NCI-H1092 (cell line): ENCODE measurements at regions not wholly inside any gene's neighbourhood (a gene's known extent, or its start where the extent isn't known, plus 50 kb on each side); places are given as distances from the start of the nearest gene placed in this dataset.

Source experiments
- DNase-seq: peaks from one replicate; lab custom pipeline; 2025; lab: John Stamatoyannopoulos, UW

DNA sequence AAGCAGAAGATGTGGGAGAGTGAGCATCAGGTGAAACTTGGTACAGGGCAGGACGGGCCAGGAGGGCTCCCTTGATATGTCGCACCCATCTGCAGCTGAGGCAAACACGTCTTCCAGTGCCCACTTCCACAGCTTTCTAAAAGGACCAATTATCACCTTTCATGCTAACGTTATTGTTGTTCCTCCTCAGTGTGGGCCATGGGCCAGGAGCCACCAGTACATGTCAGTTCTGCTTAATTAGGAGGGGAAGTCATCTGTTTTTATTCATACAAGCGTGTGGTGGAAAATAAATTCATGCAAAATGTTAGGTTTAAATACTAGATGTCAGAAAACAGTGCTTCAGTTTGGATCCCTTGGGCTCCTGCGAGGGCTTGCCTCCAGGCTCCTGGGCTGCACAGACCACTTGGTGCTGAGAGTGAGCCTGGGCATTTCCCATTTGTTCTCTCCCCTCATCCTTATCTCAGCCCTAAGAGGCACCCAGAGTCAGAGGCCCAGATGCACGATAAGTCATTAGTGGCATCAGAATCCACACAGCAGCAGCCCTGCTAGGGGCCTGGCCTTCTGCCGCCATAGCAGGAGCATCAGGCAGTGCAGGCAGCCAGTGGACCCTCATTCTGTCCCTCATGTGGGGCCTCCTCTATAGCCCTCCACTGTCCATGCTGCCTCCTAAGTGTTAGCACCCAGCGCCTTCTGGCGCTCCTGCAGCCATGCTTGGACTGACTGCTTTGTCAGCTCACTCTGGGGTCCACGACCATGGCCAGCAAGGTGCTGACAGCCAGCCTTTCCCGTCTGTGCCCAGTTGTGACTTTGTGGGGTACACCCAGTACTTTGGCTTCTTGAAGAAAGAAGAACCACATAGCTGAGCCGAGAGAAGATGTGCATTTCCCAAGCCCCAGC lies 539.8 kb upstream of the RAB6C start:
- DNase-seq, result no peak

DNA sequence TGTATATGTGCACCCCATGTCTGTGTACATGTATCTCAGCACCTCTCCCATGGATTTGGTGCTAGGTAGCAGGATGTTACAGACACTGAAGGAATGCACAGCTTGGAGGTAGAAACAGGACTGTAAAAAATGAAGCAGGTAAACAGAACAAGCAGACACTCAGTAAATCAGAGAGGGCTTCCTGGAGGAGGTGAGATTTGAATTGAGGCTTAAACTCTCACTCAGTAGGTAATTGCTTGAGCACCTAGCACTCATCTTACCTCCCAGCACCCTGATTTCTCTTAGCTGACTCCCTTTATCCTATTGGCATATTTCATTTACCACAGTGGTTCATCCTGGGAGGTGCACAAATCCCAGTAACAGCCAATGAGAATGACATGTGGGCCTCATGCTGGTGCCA lies 537.9 kb upstream of the RAB6C start:
- no peak for DNase-seq

DNA sequence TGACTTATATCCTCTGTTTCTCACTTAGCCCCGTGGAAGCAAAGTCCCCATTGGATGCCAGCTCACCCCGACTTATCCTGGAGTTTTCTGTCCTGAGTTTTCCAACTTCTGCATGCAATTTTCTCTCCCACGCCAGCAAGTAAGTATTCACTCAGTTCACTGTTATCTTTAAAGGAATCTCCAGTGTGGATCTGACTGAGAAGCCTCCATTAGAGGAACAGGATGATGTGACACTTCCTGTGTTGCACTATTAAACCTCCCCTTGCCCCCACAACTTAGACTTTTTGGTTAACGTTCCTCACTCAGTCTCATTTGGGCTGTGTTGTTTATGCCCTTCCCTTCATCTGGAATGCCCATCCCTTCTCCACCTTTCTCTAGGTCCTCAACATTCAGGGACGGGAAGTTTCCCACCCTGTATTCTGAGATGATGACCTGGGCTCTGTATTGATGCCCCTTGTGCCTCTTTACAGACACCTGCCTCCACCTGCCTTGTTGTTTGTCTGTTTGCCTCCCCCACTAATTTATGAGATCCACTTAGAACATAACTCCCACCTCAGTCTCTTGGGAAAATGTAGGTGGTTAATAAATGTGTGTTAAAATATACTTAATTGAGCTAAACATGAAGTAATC lies 536.1 kb upstream of the RAB6C start:
- no peak for DNase-seq

DNA sequence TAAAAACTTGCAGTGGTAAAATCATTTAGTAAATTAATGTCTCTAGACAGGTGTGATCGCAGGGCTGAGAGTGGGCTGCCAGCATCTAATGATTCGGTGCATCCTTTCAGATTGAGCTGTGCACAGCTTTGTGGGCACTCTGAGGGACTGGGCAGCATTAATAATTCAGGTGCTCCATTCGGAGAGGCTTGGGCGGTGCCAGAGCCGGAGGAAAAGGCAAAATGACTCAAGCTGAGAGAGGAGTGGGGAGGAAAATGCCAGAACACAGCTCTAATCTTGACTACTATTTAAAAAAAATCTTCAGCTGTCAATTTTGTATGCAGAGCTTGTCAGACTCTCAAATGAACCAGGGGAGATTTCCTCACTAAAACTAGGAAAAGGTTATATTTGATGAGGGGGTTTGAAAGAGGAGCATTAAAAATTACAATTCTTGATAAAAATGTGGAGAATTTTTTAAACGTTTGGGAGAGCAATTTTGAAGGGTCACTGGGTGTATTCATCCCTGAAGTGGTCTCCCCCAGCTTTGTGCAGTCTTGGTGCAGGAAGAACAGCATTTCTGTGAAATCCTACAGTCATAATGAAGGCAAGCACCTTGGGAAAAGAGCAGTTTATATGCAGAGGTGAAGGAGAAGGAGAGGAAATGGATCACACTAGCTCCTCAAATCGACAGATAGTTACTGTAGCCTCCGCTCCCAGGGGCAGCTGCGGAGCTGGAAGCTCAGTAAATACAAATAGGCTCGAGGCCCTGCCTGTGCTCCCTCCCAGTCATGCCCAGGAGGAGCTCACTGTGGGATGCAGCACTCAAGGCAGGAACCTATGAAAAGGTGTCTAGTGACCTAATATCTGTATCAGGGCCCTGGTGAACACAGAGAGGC lies 535.4 kb upstream of the RAB6C start:
- DNase-seq, result no peak

DNA sequence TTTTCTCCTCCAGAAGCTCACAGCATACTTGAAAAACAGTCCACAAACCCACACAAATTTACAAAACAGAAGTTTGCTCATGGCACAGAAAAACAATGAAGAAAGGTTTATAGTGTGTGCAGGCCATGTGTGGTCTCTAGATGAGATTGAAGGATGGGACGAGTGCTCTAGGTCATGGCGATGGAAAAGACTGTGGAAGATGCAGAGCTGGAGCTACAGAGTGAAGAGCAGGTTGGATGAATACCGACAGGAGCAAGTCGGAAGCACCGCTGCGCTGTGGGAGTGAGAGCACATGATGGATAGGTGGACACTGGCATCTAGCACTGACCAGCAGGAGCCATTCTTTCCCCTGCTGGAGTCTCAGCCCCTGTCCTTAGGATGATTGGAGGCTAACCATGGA lies 534.7 kb upstream of the RAB6C start:
- DNase-seq, result no peak

DNA sequence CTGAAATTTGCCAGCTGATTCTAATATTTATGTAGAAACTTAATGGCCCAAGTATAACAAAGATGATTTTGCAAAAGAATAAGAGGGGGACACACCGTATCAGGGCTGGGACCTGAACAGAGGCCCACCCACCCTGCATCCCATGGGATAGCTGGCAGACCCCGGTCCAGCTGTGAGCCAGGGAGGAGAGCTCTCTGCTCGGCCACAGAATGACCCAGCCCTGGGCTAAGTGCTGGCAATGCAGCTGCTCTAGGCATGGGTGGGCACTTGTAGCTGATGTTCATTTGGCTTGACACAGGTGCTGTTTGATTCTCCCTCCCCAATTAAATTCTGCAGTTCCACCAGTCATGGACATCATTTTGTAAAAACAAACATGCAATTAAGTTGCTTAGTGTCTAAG lies 522.8 kb upstream of the RAB6C start:
- no peak for DNase-seq

DNA sequence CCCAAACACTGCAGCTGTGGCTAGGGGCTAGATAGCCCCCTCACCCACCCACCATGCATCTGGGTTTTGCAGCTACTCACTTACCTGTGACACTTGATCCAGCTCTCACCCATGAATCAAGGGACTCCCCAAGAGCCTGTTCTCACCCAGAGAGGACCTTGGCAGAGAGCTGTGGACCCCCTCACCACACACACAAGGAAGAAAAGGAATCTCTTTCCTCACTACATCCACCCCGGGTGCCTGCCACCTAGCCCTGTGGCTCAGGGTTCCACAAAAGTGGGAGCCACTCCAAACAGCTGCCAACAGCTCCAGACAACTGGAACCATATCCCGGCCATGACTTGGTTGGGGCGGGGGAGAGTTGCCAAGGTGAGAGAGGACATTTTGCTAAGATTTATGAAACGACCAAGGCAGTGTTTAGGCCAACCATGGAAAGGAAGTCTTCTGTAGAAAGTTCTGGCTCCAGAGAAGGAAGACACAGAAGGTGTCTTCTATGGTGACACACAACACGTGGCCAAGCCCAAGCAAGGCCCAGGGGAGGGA lies 522.1 kb upstream of the RAB6C start:
- no peak for DNase-seq

DNA sequence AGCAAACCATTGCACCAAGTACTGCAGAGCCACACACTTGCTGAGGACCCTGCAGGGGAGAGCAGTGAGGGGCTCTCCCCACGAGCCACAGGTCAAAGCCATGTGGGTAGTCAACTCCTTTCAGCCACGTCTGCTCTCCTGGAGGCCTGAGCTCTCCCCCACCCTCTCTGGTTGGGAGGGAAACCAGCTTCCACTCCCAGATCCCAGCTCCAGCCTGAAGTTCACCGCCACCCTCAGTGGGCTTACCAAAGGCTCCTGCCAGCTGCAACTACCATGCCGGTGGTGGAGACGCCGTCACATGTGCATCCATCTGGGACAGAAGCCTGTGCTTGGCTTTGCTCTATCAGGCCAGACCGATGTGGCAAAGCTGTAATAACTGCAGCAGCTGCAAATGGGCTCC lies 521.5 kb upstream of the RAB6C start:
- no peak for DNase-seq

DNA sequence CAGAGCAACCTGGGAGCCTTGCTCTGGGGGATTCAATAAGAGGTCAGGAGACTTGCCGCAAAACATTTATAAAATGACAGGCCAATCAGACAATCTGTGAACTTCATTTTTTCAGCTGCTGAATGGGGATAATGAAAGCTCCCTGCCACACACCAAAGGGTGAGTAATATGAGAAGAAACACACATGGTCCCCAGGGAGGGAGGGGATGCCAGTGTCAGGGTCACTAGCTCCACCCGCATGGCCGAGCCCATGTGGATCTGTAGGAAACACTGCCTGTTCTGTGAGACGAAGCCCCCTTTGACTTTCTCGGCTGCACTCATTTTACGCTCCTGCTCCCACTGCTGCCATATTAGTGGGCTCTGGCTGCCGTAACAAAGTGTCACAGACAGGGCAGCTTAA lies 521.0 kb upstream of the RAB6C start:
- DNase-seq, result no peak

DNA sequence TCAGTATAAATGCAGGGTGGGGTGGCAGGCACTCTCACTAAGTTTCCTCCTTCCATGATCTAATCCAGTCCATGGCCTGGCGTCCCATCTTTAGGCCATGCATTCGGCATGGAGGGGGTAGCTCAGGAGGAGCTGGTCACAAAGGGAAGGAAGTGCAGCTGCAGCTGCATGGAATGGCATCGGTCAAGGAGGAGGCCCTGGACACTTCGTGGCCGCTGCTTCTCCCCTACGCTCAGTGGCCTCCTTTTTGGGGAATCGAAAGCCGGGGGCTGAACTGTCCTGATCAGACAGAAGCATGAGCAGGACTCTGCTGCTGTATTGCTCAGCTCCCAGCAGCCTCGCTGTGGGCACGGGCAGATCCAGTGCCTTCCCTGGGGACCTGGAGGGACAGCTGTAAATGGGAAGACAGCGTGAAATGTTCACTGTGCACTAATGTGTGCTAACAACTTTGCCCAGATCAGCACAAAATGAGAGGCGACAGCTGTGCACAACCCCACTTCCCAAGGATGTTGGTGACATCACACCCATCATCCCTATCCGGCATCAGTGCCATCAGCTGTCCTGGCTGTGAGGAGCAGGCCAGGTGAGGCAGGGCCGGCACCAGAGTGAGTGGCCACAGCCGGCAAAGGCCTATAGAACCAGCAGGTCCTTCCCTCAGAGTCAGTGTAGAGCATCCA lies 520.1 kb upstream of the RAB6C start:
- DNase-seq, result no peak

DNA sequence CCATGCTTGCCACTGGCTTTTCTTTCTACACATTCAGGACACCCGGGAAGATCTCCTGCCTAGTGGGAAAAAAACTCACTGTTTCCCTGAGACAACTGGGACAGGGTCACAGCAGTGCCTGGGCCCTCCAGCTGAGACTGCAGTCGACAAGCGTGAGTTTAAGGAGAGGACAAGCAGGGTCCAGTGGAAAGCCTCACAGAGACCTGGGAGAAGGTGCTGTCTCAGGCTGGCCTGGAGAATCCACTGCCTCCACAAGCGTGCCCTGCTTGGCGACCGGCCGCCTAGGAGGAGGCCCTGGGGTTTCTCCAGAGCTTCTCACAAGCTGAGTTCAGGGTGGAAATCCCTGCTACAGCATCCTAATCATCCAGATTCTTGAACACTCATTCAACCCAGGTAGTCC lies 519.6 kb upstream of the RAB6C start:
- no peak for DNase-seq

DNA sequence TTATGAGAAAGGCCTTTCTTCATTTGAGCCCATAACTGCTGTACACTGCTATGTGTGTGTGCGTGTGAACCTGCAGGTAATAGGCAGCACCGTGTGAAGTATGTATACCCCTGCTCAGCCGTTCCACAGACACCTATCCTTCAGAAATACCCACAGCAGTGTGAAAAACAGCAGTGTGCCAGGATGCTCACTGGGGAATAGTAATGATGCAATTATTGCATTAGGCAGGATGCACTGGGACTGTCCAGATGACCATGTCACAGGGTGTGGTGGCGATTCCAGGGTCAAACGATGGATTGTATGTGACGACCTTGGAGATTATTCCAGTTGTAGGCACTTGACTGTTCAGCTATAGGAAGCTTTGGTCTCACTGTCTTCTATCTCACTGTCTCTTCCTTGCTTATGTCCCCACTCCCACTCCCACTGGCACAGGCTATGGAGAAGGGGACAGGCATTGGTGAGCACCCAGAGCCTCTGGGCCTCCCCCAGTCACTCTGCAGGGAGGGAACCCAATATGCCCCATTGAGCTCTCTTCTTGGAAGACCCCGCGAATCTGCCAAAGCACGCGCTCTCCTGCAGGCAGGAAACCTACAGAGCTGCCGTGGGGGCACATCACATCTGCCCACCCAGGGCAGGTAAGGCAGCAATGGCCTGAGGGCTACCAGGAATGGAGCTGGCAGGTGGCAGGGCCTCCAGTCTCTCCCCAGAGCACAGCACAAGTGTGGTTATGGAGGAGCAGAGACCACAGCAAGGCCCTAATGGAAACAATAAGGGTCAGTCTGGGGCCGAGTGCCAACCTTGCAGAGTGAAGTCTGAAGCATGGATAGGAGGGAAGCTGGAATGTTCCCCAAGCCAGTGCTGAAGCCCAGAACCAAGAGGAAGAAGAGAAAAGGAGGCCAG lies 518.9 kb upstream of the RAB6C start:
- no peak for DNase-seq

DNA sequence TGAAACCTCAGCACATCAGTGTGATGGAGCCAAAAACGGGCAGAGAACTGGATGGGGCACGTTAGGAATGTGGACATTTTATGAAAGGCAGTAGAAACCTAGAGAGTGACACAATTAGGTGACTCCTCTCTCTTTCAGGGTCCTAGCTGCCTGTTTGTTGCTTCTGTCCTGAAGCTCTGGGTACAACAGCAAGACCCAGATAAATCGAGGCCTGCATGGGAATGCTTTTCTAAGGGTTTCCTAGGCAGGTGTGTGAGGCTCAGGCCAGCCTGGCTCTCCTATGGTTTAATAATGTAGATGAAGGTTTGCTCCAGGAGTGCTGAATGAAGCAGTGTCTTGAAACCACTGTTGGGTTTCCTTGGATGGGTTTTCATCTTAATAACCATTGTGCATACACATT lies 517.1 kb upstream of the RAB6C start:
- no peak for DNase-seq

DNA sequence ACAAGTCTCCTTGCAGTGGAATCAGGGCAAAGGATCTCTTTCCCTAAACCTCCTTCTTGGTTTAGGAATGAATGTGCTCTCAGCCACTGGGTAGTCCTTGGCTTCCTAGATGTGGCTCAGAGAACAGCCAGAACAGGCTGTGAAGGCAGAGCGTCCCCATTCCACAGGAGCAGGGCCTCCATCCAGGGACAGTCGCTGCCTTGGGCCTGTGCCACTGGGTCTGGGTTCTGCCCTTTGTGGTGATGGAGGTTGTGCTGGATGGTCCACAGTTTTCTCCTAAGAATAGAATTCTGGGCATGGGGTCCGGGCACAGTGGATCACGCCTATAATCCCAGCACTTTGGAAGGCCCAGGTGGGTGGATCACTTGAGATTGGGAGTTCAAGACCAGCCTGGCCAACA lies 516.5 kb upstream of the RAB6C start:
- no peak for DNase-seq

DNA sequence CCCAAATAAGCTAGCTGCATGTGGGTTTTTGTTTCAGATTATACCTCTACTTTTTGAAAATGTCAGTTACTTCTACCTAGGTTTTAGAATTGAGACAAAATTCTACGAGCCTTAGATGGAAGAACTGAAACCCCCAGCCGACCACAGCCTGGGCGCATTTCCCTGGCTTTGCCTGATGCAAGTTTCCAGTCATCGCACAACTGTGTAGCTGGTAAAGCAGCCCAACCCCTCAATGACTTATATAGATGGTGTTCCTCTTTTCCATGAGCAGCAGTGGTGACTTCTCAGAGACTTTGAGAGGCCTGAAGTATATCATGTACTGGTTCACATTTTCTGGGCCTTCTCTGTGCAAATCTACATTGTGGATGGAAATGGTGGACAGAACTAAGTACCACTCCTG lies 515.4 kb upstream of the RAB6C start:
- DNase-seq, result no peak

DNA sequence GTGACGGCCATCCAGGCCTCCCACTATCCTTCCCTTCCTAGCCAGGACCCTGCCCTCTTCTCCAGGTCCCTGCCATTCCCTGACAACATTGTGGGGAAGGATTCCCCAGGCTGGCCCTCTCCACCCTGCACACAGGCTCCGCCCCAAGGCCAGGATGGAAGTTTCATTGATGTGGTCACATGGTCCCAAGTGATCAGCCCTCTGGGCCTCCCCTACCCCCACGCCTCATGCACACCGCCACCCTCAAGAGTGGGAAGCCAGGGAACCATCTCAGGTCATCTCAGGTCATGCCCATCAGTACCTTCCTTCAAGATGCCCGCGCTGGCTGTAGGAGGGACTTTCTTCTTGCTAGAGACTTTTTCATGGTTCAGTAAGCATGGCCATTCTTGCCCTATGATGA lies 514.8 kb upstream of the RAB6C start:
- DNase-seq, result no peak

DNA sequence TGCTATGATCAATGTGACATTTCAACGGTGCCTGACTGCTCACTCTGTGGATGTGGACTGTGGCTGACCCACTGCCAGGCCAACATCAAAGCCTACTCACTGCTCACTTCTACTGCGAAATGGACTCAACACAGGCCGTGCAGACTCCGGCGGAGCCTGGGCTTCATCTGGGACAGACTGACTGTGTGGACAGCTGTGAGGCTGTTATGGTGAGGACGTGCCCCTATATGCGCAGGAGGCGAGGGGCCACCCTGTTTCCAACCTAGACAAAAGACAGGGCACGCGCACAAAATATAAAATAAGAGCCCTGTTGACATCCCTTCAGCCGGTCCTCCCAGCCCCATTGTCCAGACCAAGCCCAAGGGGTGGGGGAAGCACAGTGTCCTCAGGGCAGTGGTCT lies 514.4 kb upstream of the RAB6C start:
- DNase-seq, result no peak

DNA sequence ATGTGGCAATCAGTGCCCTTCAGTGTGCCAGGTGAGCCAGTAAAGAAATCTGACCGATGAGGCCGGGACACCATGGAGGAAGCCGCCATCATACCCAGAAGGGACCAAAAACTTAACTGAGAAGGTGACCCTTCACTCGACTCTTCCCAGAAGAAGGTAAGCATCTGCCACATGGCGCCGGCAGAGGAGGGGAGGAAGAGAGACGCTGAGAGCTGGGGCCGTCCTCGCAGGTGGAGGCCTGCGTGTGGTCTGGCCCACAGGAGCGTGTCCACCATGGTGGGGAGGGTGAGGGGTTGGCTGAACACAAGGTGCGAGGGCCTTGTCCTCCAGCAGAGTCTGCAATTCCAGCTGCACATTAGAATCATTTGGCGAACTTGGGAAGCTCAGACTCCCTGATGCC lies 513.1 kb upstream of the RAB6C start:
- no peak for DNase-seq

DNA sequence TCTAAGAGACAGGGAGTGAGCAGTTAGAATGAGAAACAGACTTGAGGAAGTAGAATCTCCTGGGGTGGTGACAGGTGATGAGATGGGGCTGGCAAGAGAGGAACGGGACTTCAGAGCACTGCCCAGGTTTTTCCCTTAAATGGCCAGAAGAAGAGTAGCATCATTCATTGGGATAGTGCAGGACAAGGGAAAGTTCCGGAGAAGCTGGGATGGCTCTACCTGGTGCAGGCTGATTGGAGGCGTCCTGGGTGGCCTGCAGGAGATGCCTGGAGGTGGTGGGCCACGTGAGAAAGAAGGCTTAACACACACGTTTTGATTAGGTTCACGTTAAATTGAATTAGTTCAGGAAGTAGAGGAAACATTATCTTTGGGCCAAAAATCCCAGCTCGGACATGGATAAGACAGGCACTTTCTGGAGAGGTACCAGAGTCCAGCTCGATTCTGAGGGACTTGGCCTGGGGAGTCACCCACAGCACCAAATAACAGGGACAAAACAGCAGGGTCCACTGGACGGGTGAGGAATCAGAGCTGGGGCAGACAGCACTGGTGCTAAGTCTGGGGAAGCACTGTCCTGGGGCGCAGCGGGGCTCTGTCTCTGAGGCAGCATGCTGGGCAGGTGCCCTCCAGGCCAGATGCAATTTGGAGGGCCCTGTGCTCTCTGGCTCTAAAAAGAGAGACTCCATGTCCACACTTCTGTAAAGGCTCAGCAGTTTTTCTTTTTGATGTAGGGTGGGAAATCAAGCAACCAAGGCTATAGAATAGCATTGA lies 512.3 kb upstream of the RAB6C start:
- DNase-seq, result no peak

DNA sequence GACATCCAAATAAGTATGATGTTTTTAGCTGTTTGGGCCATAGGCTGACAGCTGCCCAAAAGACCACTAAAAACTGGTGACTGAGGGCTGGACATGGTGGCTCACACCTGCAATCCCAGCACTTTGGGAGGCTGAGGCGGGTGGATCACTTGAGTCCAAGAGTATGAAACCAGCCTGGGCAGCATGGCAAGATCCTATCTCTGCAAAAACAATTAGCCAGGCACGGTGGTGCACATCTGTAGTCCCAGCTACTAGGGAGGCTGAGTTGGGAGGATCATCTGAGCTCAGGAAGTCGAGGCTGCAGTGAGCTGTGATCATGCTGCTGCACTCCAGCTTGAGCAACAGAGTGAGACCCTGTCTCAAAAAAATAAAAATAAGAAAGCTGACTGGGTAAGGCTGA lies 511.5 kb upstream of the RAB6C start:
- no peak for DNase-seq
